Esophagus muscularis mucosa (tissue), 4 donors: ENCODE measurements at regions not wholly inside any gene's neighbourhood (a gene's known extent, or its start where the extent isn't known, plus 50 kb on each side); places are given as distances from the start of the nearest gene placed in this dataset.

Experiments
- DNase-seq: peaks from one replicate; pipeline ENCODE4 v3.0.0-alpha.2; 2017; ENCODE audit errors: extremely low spot score
- H3K27ac ChIP-seq, 4 donors: fragments of 200-600 bp; sonication (generic); replicated peaks in 1 of 4; 1 replicate in 3 of 4; 2 replicates in 1 of 4; pipeline ENCODE4 v1.5.1; 2016 to 2019; ENCODE audit warnings: mild to moderate bottlenecking in 1 of 4
- H3K27me3 ChIP-seq, 4 donors: fragments of 200-600 bp; sonication (generic); one replicate each; pipeline versions ENCODE4 v1.5.1 to v1.6.0; 2016 to 2019
- H3K36me3 ChIP-seq, 4 donors: fragments of 200-600 bp; sonication (generic); one replicate each; pipeline ENCODE4 v1.5.1; 2016 to 2019
- H3K4me1 ChIP-seq, 4 donors: fragments of 200-600 bp; sonication (generic); one replicate each; pipeline ENCODE4 v1.5.1; 2016 to 2019
- H3K4me3 ChIP-seq, 4 donors: fragments of 200-600 bp; sonication (generic); 1 replicate in 2 of 4; 2 replicates in 2 of 4; pipeline ENCODE4 v1.5.1; 2016 to 2019; ENCODE audit warnings: mild to moderate bottlenecking in 4 of 4, moderate library complexity in 1 of 4
- H3K9me3 ChIP-seq, 4 donors: fragments of 200-600 bp; sonication (generic); 1 replicate in 3 of 4; 2 replicates in 1 of 4; pipeline ENCODE4 v1.5.1; 2016 to 2019
- EP300 ChIP-seq: sonication (generic); formaldehyde crosslinking; IDR thresholded peaks from one replicate; pipeline ENCODE4 v1.6.1; 2017; ENCODE audit warnings: antibody characterized with exemption
- POLR2A ChIP-seq: fragments of 450-650 bp; IDR thresholded peaks from one replicate; pipeline ENCODE4 v1.6.1; 2017; ENCODE audit warnings: antibody characterized with exemption, moderate library complexity, mild to moderate bottlenecking, low read depth
- POLR2AphosphoS5 ChIP-seq, 2 donors: sonication (generic); formaldehyde crosslinking; IDR thresholded peaks; one replicate each; pipeline ENCODE4 v1.6.1; 2017; ENCODE audit warnings: antibody characterized with exemption in 2 of 2
- WGBS: methylation state at CpG from one replicate; pipeline ENCODE4 v1.1.5; 2018; 5-methylcytosine and 5-hydroxymethylcytosine counted together
- intact Hi-C: fragments of 100-400 bp; cut with DNase I; formaldehyde crosslinking; loops from one replicate; pipeline ENCODE4 v1.15.1; 2023
- TF ChIP-seq, protein P1 (sequence below), 3 experiments: fragments of 200-600 bp in 2 of 3; fragments of 450-650 bp in 1 of 3; sonication (generic) in 2 of 3; IDR thresholded peaks; one replicate each; pipeline ENCODE4 v1.5.1; 2017 to 2019; ENCODE audit warnings: antibody characterized with exemption in 3 of 3, mild to moderate bottlenecking in 2 of 3, moderate library complexity in 1 of 3

DNA sequence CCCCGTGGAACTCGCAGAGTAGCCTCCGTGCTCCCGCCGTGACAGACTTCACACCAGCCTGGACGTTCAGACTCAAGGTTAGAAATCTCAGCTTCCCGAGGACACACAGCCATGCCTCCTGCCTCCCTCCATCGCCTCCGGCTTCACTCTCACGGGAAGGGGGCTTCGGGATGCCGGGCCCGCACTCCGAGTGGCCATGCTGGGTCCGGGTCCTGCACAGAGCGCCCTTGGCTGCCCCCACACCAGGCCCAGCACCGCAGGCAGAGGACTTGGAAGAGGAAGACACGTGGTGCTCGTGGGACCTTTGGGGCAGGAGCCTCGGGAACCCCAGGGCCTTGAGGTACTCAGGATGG, 89.8 kb downstream of the PDGFA start:
- TF ChIP-seq EP300 (no peak), POLR2A (no peak), POLR2AphosphoS5 (IDR thresholded peaks at IDR 0.05) (no peak)
- TF ChIP-seq, protein P1, sequence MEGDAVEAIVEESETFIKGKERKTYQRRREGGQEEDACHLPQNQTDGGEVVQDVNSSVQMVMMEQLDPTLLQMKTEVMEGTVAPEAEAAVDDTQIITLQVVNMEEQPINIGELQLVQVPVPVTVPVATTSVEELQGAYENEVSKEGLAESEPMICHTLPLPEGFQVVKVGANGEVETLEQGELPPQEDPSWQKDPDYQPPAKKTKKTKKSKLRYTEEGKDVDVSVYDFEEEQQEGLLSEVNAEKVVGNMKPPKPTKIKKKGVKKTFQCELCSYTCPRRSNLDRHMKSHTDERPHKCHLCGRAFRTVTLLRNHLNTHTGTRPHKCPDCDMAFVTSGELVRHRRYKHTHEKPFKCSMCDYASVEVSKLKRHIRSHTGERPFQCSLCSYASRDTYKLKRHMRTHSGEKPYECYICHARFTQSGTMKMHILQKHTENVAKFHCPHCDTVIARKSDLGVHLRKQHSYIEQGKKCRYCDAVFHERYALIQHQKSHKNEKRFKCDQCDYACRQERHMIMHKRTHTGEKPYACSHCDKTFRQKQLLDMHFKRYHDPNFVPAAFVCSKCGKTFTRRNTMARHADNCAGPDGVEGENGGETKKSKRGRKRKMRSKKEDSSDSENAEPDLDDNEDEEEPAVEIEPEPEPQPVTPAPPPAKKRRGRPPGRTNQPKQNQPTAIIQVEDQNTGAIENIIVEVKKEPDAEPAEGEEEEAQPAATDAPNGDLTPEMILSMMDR (IDR thresholded peaks at IDR 0.05): no peak
- H3K9me3 ChIP-seq: no peaks in the 10 kb centered on the region
- WGBS: 94% methylated on average over 16 of the region's 20 CpGs
- no peak overlapping the region for H3K4me3 ChIP-seq
- H3K27me3 ChIP-seq: peaks cover 0 to 13% (median 0%) of the 10 kb centered on the region in 4 donors
- H3K36me3 ChIP-seq: no peaks in the 10 kb centered on the region
- DNase-seq: no peak
- no peak overlapping the region for H3K27ac ChIP-seq
- intact Hi-C loops: no loop called here
- H3K4me1 ChIP-seq: peaks cover 5 to 16% (median 11%) of the 10 kb centered on the region in 4 donors

DNA sequence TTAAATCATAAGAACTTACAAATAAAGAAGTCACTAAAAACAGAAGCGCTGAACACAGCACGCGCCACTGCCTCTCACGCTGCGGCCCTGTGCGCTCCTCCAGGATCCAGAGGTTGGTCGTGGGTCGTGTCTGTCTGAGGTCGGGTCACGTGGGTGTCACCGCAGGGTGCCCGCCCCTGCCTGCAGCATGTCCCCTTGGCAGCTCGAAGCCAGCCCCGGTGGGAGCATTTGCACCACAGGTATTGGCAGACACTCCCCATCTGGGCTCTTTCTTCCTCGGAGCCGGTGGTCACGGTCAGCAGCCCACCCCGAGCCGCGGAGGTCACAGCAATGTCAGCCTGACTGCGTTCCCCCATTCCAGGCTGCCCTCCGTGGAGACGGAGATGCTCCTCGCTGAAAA, 88.6 kb downstream of the PDGFA start:
- Histone ChIP-seq H3K27me3 (peaks cover 0 to 9% (median 0%) of the 10 kb centered on the region in 4 donors), H3K36me3 (no peaks in the 10 kb centered on the region), H3K4me3 (no peak overlapping the region), H3K27ac (peak overlapping the region in 3 of 4 donors; percentile 13 to 59 (median 28)), H3K4me1 (peaks cover 0 to 12% (median 6%) of the 10 kb centered on the region in 4 donors), H3K9me3 (no peaks in the 10 kb centered on the region)
- WGBS: 90% methylated on average over 24 of the region's 24 CpGs
- intact Hi-C loops: no loop called here
- DNase-seq: no peak
- TF ChIP-seq EP300: no peak
- TF ChIP-seq, protein P1 (IDR thresholded peaks at IDR 0.05): no peak
- no peak for TF ChIP-seq POLR2AphosphoS5 (IDR thresholded peaks at IDR 0.05)
- TF ChIP-seq POLR2A: no peak

- peaks cover 0 to 16% (median 0%) of the 10 kb centered on the region in 4 donors for H3K27me3 ChIP-seq
- no peaks in the 10 kb centered on the region for H3K36me3 ChIP-seq
- intact Hi-C loops: no loop called here
- TF ChIP-seq POLR2A: no peak
- TF ChIP-seq POLR2AphosphoS5 (IDR thresholded peaks at IDR 0.05): no peak
- no peak for TF ChIP-seq EP300
- TF ChIP-seq, protein P1 (IDR thresholded peaks at IDR 0.05): no peak
- H3K4me1 ChIP-seq: peaks cover 0 to 16% (median 9%) of the 10 kb centered on the region in 4 donors
- no peak for DNase-seq
- H3K9me3 ChIP-seq: no peaks in the 10 kb centered on the region
- H3K4me3 ChIP-seq: no peak overlapping the region
- 70% methylated on average over 16 of the region's 16 CpGs for WGBS
- peak overlapping the region in 3 of 4 donors; percentile 13 to 59 (median 28) for H3K27ac ChIP-seq
These were observed 88.0 kb downstream of the PDGFA start for GRCh38 chr7:431658-432111.

DNA sequence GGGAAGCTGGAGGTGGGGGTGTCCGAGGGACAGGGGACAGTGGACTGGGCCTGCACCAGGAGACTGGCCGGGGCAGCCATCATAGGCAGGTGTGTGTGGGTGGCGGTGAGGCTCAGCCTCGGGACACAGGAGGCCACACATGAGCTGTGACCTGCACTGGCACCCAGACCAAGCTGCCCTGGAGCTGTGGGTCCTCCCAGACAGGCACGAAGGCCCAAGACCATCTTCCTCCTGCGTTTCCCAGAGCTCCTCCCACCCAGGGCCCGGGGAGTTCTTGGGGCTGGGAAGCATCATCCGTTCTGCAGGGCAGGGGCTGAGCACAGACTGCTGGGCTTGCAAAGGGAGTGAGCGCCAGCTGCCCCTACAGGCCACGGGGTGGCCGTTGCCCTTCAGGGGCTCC, 87.4 kb downstream of the PDGFA start:
- H3K27me3 ChIP-seq: peaks cover 0 to 21% (median 0%) of the 10 kb centered on the region in 4 donors
- WGBS: 90% methylated on average over 7 of the region's 11 CpGs
- no peak for TF ChIP-seq POLR2A
- TF ChIP-seq, protein P1 (IDR thresholded peaks at IDR 0.05): no peak
- TF ChIP-seq POLR2AphosphoS5 (IDR thresholded peaks at IDR 0.05): no peak
- TF ChIP-seq EP300: no peak
- H3K4me1 ChIP-seq: peaks cover 0 to 16% (median 9%) of the 10 kb centered on the region in 4 donors
- no peak overlapping the region for H3K4me3 ChIP-seq
- DNase-seq: no peak
- H3K27ac ChIP-seq: peak overlapping the region in 2 of 4 donors; percentile 23 to 59
- no peaks in the 10 kb centered on the region for H3K9me3 ChIP-seq
- no peaks in the 10 kb centered on the region for H3K36me3 ChIP-seq
- intact Hi-C loops: no loop called here

DNA sequence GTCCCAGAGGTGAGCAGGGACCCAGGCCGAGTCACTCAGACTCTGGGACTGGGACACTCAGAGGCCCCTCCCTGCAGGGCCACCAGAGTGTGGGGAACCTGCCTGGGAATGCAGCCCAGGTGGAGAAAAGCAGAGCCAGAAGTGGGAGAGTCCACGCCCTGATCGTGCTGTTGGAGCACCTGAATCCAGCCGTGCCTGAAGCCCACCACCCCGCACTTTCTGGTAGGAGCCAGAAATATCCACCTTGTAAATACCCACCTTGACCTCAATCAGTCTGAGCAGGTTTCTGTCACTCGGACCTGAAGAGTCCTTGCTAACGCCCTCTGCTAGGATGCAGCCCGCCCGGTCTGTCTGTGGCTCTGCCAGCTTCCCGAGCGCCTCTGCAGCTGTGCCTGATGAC, 86.7 kb downstream of the PDGFA start:
- Histone ChIP-seq H3K36me3 (no peaks in the 10 kb centered on the region), H3K4me3 (no peak overlapping the region), H3K27ac (no peak overlapping the region), H3K4me1 (peaks cover 0 to 16% (median 9%) of the 10 kb centered on the region in 4 donors), H3K27me3 (peaks cover 0 to 22% (median 0%) of the 10 kb centered on the region in 4 donors), H3K9me3 (no peaks in the 10 kb centered on the region)
- DNase-seq: no peak
- intact Hi-C loops: no loop called here
- WGBS: 91% methylated on average over 11 of the region's 11 CpGs
- no peak for TF ChIP-seq POLR2AphosphoS5 (IDR thresholded peaks at IDR 0.05)
- no peak for TF ChIP-seq POLR2A
- no peak for TF ChIP-seq EP300
- TF ChIP-seq, protein P1 (IDR thresholded peaks at IDR 0.05): no peak
